GM19452 (cell line): ENCODE measurements at regions not wholly inside any gene's neighbourhood (a gene's known extent, or its start where the extent isn't known, plus 50 kb on each side); places are given as distances from the start of the nearest gene placed in this dataset.
"Not testable (repeated sequence)": the region's sequence is repeated elsewhere in the genome, so short reads cannot be mapped to it uniquely, and the experiment has no call there.

Experiments used
- ATAC-seq: cut with Tn5 transposase; IDR thresholded peaks from one replicate; pipeline ENCODE4 v1.9.1; 2021; ENCODE audit not compliant: unreplicated experiment

GRCh38 chr2:38484957-38485356 is 107.9 kb upstream of the ATL2 start:
- ATAC-seq: no peak

- ATAC-seq: no peak
These were observed 106.9 kb upstream of the ATL2 start for GRCh38 chr2:38483776-38484501.

GRCh38 chr2:38482710-38483109 is 105.6 kb upstream of the ATL2 start:
- ATAC-seq: not testable (repeated sequence)

GRCh38 chr2:38480617-38481016 is 103.5 kb upstream of the ATL2 start:
- ATAC-seq: no peak

GRCh38 chr2:38477006-38477405 is 99.9 kb upstream of the ATL2 start:
- ATAC-seq: no peak

- no peak for ATAC-seq
These were observed 98.5 kb upstream of the ATL2 start for GRCh38 chr2:38475567-38475881.

- ATAC-seq: no peak
These were observed 97.9 kb upstream of the ATL2 start for GRCh38 chr2:38474715-38475566.

GRCh38 chr2:38474021-38474456 is 97.0 kb upstream of the ATL2 start:
- no peak for ATAC-seq

- ATAC-seq: no peak
These were observed 96.4 kb upstream of the ATL2 start for GRCh38 chr2:38473333-38474005.

GRCh38 chr2:38470115-38470514 is 93.0 kb upstream of the ATL2 start:
- ATAC-seq: no peak

- no peak for ATAC-seq
These were observed 90.8 kb upstream of the ATL2 start for GRCh38 chr2:38467768-38468455.

GRCh38 chr2:38466876-38467767 is 90.0 kb upstream of the ATL2 start:
- no peak for ATAC-seq

- ATAC-seq: no peak
These were observed 89.3 kb upstream of the ATL2 start for GRCh38 chr2:38466409-38466808.

- no peak for ATAC-seq
These were observed 88.7 kb upstream of the ATL2 start for GRCh38 chr2:38465789-38466127.

GRCh38 chr2:38464971-38465788 is 88.1 kb upstream of the ATL2 start:
- ATAC-seq: no peak

GRCh38 chr2:38463752-38464151 is 86.7 kb upstream of the ATL2 start:
- no peak for ATAC-seq

- ATAC-seq: no peak
These were observed 85.1 kb upstream of the ATL2 start for GRCh38 chr2:38462121-38462661.

- ATAC-seq: no peak
These were observed 84.4 kb upstream of the ATL2 start for GRCh38 chr2:38461470-38461869.

GRCh38 chr2:38460313-38460712 is 83.2 kb upstream of the ATL2 start:
- no peak for ATAC-seq
